HepG2 (cell line): ENCODE measurements at regions not wholly inside any gene's neighbourhood (a gene's known extent, or its start where the extent isn't known, plus 50 kb on each side); places are given as distances from the start of the nearest gene placed in this dataset.

Experiments used
- ATAC-seq: fragments of 200-7000 bp; cut with Tn5 transposase; 3 replicates; pipeline ENCODE4 v1.9.1; 2020; ENCODE audit warnings: mild to moderate bottlenecking, moderate library complexity
- BruUV-seq: library from RNA; stranded (reverse); fragments of 400-500 nt; replicated peaks from 2 replicates; lab custom pipeline; 2021; lab: Mats Ljungman, UMichigan
- CTCF ChIA-PET: fragments of 300-600 bp; formaldehyde crosslinking; extraction: SDS; loops from one replicate; lab custom pipeline; 2021; ENCODE audit warnings: low total read pairs, inconsistent platforms, low intra/inter-chr PET ratio; lab: Yijun Ruan, JAX
- POLR2A ChIA-PET: fragments of 350-600 bp; sonication (Branson Sonifier 250); formaldehyde crosslinking; loops from one replicate; lab custom pipeline; 2020; ENCODE audit warnings: antibody characterized with exemption, inconsistent platforms; lab: Yijun Ruan, JAX
- DNase-seq: peaks from one replicate; pipeline ENCODE4 v3.0.0-alpha.2; 2015; ENCODE audit warnings: low spot score
- FAIRE-seq: peaks from 3 replicates; lab custom pipeline; 2011; peaks lifted over from hg19 to GRCh38; lab: Jason Lieb, UNC
- H2AFZ ChIP-seq: one replicate; pipeline ENCODE4 v1.6.1; 2011; ENCODE audit warnings: low read length, inconsistent platforms
- H3K27ac ChIP-seq: fragments of 300-600 bp; 3 replicates; pipeline ENCODE4 v1.8.0; 2011; ENCODE audit warnings: mixed run types, mild to moderate bottlenecking, mixed read lengths, low read length, inconsistent platforms; ENCODE audit not compliant: insufficient read depth; ENCODE audit errors: extremely low read length
- H3K27me3 ChIP-seq, 2 experiments: fragments of 200-600 bp in 1 of 2; 2 replicates in 1 of 2; 3 replicates in 1 of 2; pipeline versions ENCODE4 v1.6.0 to v1.8.0; 2011; ENCODE audit warnings: low read length in 2 of 2, mild to moderate bottlenecking in 2 of 2, moderate library complexity in 2 of 2, inconsistent platforms in 1 of 2; ENCODE audit not compliant: insufficient read depth in 2 of 2, control insufficient read depth in 1 of 2
- H3K36me3 ChIP-seq, 2 experiments: fragments of 200-600 bp in 1 of 2; replicated peaks in 1 of 2; 2 replicates in 1 of 2; 3 replicates in 1 of 2; pipeline versions ENCODE4 v1.5.1 to v1.8.0; 2011; ENCODE audit warnings: low read length in 2 of 2, inconsistent platforms in 1 of 2; ENCODE audit not compliant: insufficient read depth in 2 of 2, control insufficient read depth in 1 of 2
- H3K4me1 ChIP-seq: 2 replicates; pipeline ENCODE4 v1.5.1; 2012; ENCODE audit warnings: low read length, inconsistent platforms; ENCODE audit not compliant: insufficient read depth
- H3K4me2 ChIP-seq: 2 replicates; pipeline ENCODE4 v1.6.0; 2011; ENCODE audit warnings: low read depth, low read length, inconsistent platforms
- H3K4me3 ChIP-seq, 3 experiments: fragments of 200-600 bp in 1 of 3; sonication (generic), shearing (Covaris generic) in 1 of 3; replicated peaks in 1 of 3; 2 replicates each; pipeline ENCODE4 v1.5.1; 2011 to 2016; ENCODE audit warnings: low read length in 3 of 3, inconsistent platforms in 2 of 3, low read depth in 2 of 3, mild to moderate bottlenecking in 2 of 3, control low read depth in 1 of 3, mixed read lengths in 1 of 3; ENCODE audit not compliant: insufficient read depth in 1 of 3
- H3K79me2 ChIP-seq: one replicate; pipeline ENCODE4 v1.6.1; 2011; ENCODE audit warnings: low read length, inconsistent platforms; ENCODE audit not compliant: insufficient read depth
- H3K9ac ChIP-seq: 2 replicates; pipeline ENCODE4 v1.6.0; 2011; ENCODE audit warnings: mild to moderate bottlenecking, low read depth, low read length, inconsistent platforms; ENCODE audit not compliant: insufficient read depth
- H3K9me3 ChIP-seq: 2 replicates; pipeline ENCODE4 v1.5.1; 2012; ENCODE audit warnings: mild to moderate bottlenecking, low read length
- H4K20me1 ChIP-seq: 2 replicates; pipeline ENCODE4 v1.6.0; 2011; ENCODE audit warnings: inconsistent platforms, mild to moderate bottlenecking, low read length, moderate library complexity; ENCODE audit not compliant: insufficient read depth
- CENPT ChIP-seq: sonication (generic); formaldehyde crosslinking; IDR thresholded peaks from 2 replicates; pipeline ENCODE4 v1.8.0; 2022; ENCODE audit warnings: low read depth, mild to moderate bottlenecking, moderate library complexity, missing genetic modification reagents
- FOXK1 ChIP-seq: sonication (generic); formaldehyde crosslinking; IDR thresholded peaks from 2 replicates; pipeline ENCODE4 v1.4.0; 2020; ENCODE audit warnings: low read depth, missing genetic modification reagents, borderline replicate concordance
- GPN1 ChIP-seq: sonication (generic); formaldehyde crosslinking; IDR thresholded peaks from 2 replicates; pipeline ENCODE4 v1.5.1; 2020; ENCODE audit warnings: missing genetic modification reagents, borderline replicate concordance
- KDM5B ChIP-seq: sonication (generic); formaldehyde crosslinking; IDR thresholded peaks from 2 replicates; pipeline ENCODE4 v1.4.0; 2020; ENCODE audit warnings: missing genetic modification reagents, mild to moderate bottlenecking, borderline replicate concordance
- MIXL1 ChIP-seq: IDR thresholded peaks from 2 replicates; pipeline ENCODE4 v1.6.1; 2016
- RBM39 ChIP-seq: fragments of 200-400 bp; formaldehyde crosslinking; IDR thresholded peaks from one replicate; pipeline ENCODE4 v1.6.1; 2018; ENCODE audit warnings: antibody characterized with exemption, mild to moderate bottlenecking, low read depth, low read length; ENCODE audit not compliant: poor library complexity, severe bottlenecking
- SMARCE1 ChIP-seq: fragments of 450-650 bp; IDR thresholded peaks from 2 replicates; pipeline ENCODE4 v1.6.1; 2017; ENCODE audit warnings: borderline replicate concordance
- SNAPC2 ChIP-seq: sonication (generic); formaldehyde crosslinking; IDR thresholded peaks from 2 replicates; pipeline ENCODE4 v1.8.1; 2022; ENCODE audit warnings: mild to moderate bottlenecking, missing genetic modification reagents
- ZKSCAN8 ChIP-seq: IDR thresholded peaks from 2 replicates; pipeline ENCODE4 v1.6.1; 2016; ENCODE audit warnings: borderline replicate concordance, missing genetic modification reagents, missing compliant biosample characterization
- ZNF496 ChIP-seq: sonication (generic); formaldehyde crosslinking; IDR thresholded peaks from 2 replicates; pipeline ENCODE4 v1.8.1; 2023; ENCODE audit warnings: mild to moderate bottlenecking, moderate library complexity, missing genetic modification reagents; ENCODE audit not compliant: insufficient replicate concordance
- WGBS: methylation state at CpG from one replicate; pipeline ENCODE4 v1.1.6; 2017; ENCODE audit warnings: low lambda C conversion rate; 5-methylcytosine and 5-hydroxymethylcytosine counted together
- in situ Hi-C: cut with HindIII; loops from 2 replicates; pipeline ENCODE4 v1.10.0; 2017; ENCODE audit warnings: low pct_unique_long_range_greater_than_20kb; ENCODE audit not compliant: extremely low pct_ligation_motif_present
- intact Hi-C: fragments of 100-400 bp; cut with micrococcal nuclease; formaldehyde crosslinking; loops from one replicate; pipeline ENCODE4 v1.10.0; 2022; ENCODE audit not compliant: unreplicated experiment
- TF ChIP-seq, protein P1 (sequence below): IDR thresholded peaks from 2 replicates; pipeline ENCODE4 v1.6.1; 2016; ENCODE audit warnings: low read depth, borderline replicate concordance
- TF ChIP-seq, protein P2 (sequence below): IDR thresholded peaks from 2 replicates; pipeline ENCODE4 v1.6.1; 2016
- TF ChIP-seq, protein P3 (sequence below): IDR thresholded peaks from 2 replicates; pipeline ENCODE4 v1.6.1; 2016; ENCODE audit warnings: low read depth

DNA sequence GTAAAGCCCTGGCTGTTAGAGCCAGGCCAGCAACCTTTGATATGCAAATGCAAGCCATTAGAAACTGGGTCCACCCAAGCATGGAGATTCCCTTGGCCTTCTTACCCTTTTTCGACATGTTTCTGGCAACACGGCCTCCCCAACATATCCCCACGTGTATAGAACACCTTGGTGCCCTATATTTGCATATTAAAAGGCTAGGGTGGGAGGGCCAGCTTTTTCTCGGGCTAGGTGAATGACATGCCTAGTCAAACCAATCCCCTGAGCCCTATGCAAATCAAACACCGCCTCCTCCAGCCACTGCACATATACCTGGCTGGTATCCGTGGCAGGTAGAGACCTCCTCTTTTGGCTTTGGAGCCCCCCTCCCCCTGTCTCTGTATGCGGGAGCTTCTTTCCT, 55.6 kb upstream of the ZFR start:
- DNase-seq: no peak
- no peak for FAIRE-seq
- 51% methylated on average over 7 of the region's 7 CpGs for WGBS
- no peak overlapping the region for H3K4me3 ChIP-seq
- no peak overlapping the region for H3K27ac ChIP-seq
- H4K20me1 ChIP-seq: no peaks in the 10 kb centered on the region
- peaks cover 51% of the 10 kb centered on the region for H3K4me1 ChIP-seq
- H3K4me2 ChIP-seq: peak overlapping the region; percentile 43
- peaks cover 0 to 6% of the 10 kb centered on the region in 2 experiments; a peak in 1 of 5 replicates for H3K27me3 ChIP-seq
- intact Hi-C loops (no loop called here), in situ Hi-C loops (no loop called here)
- H3K9ac ChIP-seq: no peak overlapping the region
- ATAC-seq: no peak
- ChIA-PET POLR2A (no interaction called here), CTCF (no interaction called here)
- TF ChIP-seq FOXK1 (no peak), MIXL1 (CRISPR knock-in tag) (no peak), ZKSCAN8 (no peak)
- no peaks in the 10 kb centered on the region for H3K79me2 ChIP-seq
- H3K36me3 ChIP-seq: no peaks in the 10 kb centered on the region
- H3K9me3 ChIP-seq: no peaks in the 10 kb centered on the region
- BruUV-seq: no TSS peak
- no peak overlapping the region for H2AFZ ChIP-seq

DNA sequence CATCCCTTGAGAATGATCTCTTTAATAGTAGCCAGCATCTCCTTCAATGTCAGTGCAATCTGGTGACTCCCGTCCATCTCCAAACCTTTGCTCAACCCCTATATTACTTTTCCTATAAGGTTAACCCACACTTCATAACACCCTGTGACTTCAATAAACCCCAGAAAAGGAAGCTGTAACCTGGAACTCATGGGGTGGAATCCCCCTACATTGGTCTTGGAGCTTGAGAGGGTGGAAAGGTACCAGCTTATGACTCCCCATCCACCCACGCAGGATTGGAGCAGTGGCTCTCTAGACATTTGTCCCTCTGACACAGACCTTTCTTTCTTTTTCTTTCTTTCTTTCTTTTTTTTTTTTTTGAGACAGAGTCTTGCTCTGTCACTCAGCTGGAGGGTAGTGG, 54.7 kb upstream of the ZFR start:
- BruUV-seq: no TSS peak
- peaks cover 42% of the 10 kb centered on the region for H3K4me1 ChIP-seq
- FAIRE-seq (no peak), DNase-seq (no peak), ATAC-seq (peak; percentile 22; the same call in 2 of the 3 replicates)
- in situ Hi-C loops (no loop called here), intact Hi-C loops (no loop called here)
- no peak overlapping the region for H3K27ac ChIP-seq
- H3K27me3 ChIP-seq: peaks cover 0 to 2% of the 10 kb centered on the region in 2 experiments; a peak in 1 of 5 replicates
- TF ChIP-seq SNAPC2 (CRISPR knock-in tag) (no peak), ZNF496 (CRISPR knock-in tag) (no peak), RBM39 (no peak), CENPT (CRISPR knock-in tag) (no peak), KDM5B (no peak), GPN1 (CRISPR knock-in tag) (no peak), SMARCE1 (no peak)
- TF ChIP-seq, protein P1, sequence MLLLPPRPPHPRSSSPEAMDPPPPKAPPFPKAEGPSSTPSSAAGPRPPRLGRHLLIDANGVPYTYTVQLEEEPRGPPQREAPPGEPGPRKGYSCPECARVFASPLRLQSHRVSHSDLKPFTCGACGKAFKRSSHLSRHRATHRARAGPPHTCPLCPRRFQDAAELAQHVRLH: no peak
- TF ChIP-seq, protein P2, sequence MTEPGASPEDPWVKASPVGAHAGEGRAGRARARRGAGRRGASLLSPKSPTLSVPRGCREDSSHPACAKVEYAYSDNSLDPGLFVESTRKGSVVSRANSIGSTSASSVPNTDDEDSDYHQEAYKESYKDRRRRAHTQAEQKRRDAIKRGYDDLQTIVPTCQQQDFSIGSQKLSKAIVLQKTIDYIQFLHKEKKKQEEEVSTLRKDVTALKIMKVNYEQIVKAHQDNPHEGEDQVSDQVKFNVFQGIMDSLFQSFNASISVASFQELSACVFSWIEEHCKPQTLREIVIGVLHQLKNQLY (CRISPR knock-in tag): no peak
- TF ChIP-seq, protein P3, sequence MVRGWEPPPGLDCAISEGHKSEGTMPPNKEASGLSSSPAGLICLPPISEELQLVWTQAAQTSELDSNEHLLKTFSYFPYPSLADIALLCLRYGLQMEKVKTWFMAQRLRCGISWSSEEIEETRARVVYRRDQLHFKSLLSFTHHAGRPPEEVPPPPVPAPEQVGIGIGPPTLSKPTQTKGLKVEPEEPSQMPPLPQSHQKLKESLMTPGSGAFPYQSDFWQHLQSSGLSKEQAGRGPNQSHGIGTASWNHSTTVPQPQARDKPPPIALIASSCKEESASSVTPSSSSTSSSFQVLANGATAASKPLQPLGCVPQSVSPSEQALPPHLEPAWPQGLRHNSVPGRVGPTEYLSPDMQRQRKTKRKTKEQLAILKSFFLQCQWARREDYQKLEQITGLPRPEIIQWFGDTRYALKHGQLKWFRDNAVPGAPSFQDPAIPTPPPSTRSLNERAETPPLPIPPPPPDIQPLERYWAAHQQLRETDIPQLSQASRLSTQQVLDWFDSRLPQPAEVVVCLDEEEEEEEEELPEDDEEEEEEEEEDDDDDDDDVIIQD (CRISPR knock-in tag): no peak
- no peak overlapping the region for H2AFZ ChIP-seq
- H3K79me2 ChIP-seq: no peaks in the 10 kb centered on the region
- ChIA-PET POLR2A (interaction anchor here (0.9 to 2.4 kb wide), 2 partner anchors 32 to 91 kb away, joined by 4 to 9 read pairs; no protein-coding TSS in a partner anchor), CTCF (no interaction called here)
- 81% methylated on average over 2 of the region's 2 CpGs for WGBS
- no peaks in the 10 kb centered on the region for H4K20me1 ChIP-seq
- no peak overlapping the region for H3K9ac ChIP-seq
- H3K36me3 ChIP-seq: no peaks in the 10 kb centered on the region
- H3K4me2 ChIP-seq: peak overlapping the region; percentile 43; the same call in 1 of the 2 replicates
- no peak overlapping the region for H3K4me3 ChIP-seq
- no peaks in the 10 kb centered on the region for H3K9me3 ChIP-seq
